ENCODE measurements at regions not wholly inside any gene's neighbourhood (a gene's known extent, or its start where the extent isn't known, plus 50 kb on each side); places are given as distances from the start of the nearest gene placed in this dataset.
A peak's percentile ranks its signal among the peaks of the same experiment; 100 is the strongest.

- Mint-ChIP-seq H3K4me3 (ENCODE audit: unreplicated experiment) (no peak overlapping the region), H3K36me3 (ENCODE audit: low read depth) (no peaks in the 10 kb centered on the region), H3K27ac (ENCODE audit: unreplicated experiment) (peak overlapping the region; percentile 67), H3K4me1 (ENCODE audit: low read depth) (peaks cover 57% of the 10 kb centered on the region), H3K27me3 (ENCODE audit: low read depth) (no peaks in the 10 kb centered on the region), H3K9me3 (ENCODE audit: low read depth) (peaks cover 4% of the 10 kb centered on the region)
- no peak for TF ChIP-seq CTCF (IDR thresholded peaks at IDR 0.05)
- no peak for DNase-seq (ENCODE audit: low spot score)
Measured at GRCh38 chr7:25633426-25634036, 405.2 kb upstream of the NPVF start.

GRCh38 chr7:25636168-25636567 lies 407.9 kb upstream of the NPVF start:
- peaks cover 61% of the 10 kb centered on the region for H3K4me1 Mint-ChIP-seq (ENCODE audit: low read depth)
- no peak overlapping the region for H3K4me3 Mint-ChIP-seq (ENCODE audit: unreplicated experiment)
- H3K27me3 Mint-ChIP-seq (ENCODE audit: low read depth): no peaks in the 10 kb centered on the region
- TF ChIP-seq CTCF (IDR thresholded peaks at IDR 0.05): no peak
- no peak for DNase-seq (ENCODE audit: low spot score)
- H3K36me3 Mint-ChIP-seq (ENCODE audit: low read depth): no peaks in the 10 kb centered on the region
- peak overlapping the region; percentile 87 for H3K27ac Mint-ChIP-seq (ENCODE audit: unreplicated experiment)
- H3K9me3 Mint-ChIP-seq (ENCODE audit: low read depth): peaks cover 4% of the 10 kb centered on the region

- Mint-ChIP-seq H3K9me3 (ENCODE audit: low read depth) (peaks cover 4% of the 10 kb centered on the region), H3K27me3 (ENCODE audit: low read depth) (no peaks in the 10 kb centered on the region), H3K27ac (ENCODE audit: unreplicated experiment) (peak overlapping the region; percentile 87), H3K36me3 (ENCODE audit: low read depth) (no peaks in the 10 kb centered on the region), H3K4me3 (ENCODE audit: unreplicated experiment) (no peak overlapping the region), H3K4me1 (ENCODE audit: low read depth) (peaks cover 57% of the 10 kb centered on the region)
- no peak for DNase-seq (ENCODE audit: low spot score)
- TF ChIP-seq CTCF (IDR thresholded peaks at IDR 0.05): no peak
Measured at GRCh38 chr7:25636871-25637283, 408.6 kb upstream of the NPVF start.

- Mint-ChIP-seq H3K4me3 (ENCODE audit: unreplicated experiment) (no peak overlapping the region), H3K36me3 (ENCODE audit: low read depth) (no peaks in the 10 kb centered on the region), H3K27me3 (ENCODE audit: low read depth) (no peaks in the 10 kb centered on the region), H3K4me1 (ENCODE audit: low read depth) (peaks cover 54% of the 10 kb centered on the region), H3K27ac (ENCODE audit: unreplicated experiment) (no peak overlapping the region), H3K9me3 (ENCODE audit: low read depth) (peaks cover 3% of the 10 kb centered on the region)
- no peak for DNase-seq (ENCODE audit: low spot score)
- TF ChIP-seq CTCF (IDR thresholded peaks at IDR 0.05): no peak
Measured at GRCh38 chr7:25638068-25638467, 409.8 kb upstream of the NPVF start.

- no peak for TF ChIP-seq CTCF (IDR thresholded peaks at IDR 0.05)
- Mint-ChIP-seq H3K4me3 (ENCODE audit: unreplicated experiment) (no peak overlapping the region), H3K36me3 (ENCODE audit: low read depth) (no peaks in the 10 kb centered on the region), H3K27me3 (ENCODE audit: low read depth) (no peaks in the 10 kb centered on the region), H3K9me3 (ENCODE audit: low read depth) (peaks cover 3% of the 10 kb centered on the region), H3K4me1 (ENCODE audit: low read depth) (peaks cover 54% of the 10 kb centered on the region), H3K27ac (ENCODE audit: unreplicated experiment) (peak overlapping the region; percentile 27)
- no peak for DNase-seq (ENCODE audit: low spot score)
Measured at GRCh38 chr7:25638590-25639244, 410.4 kb upstream of the NPVF start.

Data from chondrocyte (in vitro differentiated cells).